ENCODE measurements at regions not wholly inside any gene's neighbourhood (a gene's known extent, or its start where the extent isn't known, plus 50 kb on each side); places are given as distances from the start of the nearest gene placed in this dataset.

- Histone ChIP-seq H2BK120ac (replicated peaks; ENCODE audit: low read depth, low read length) (no peak overlapping the region), H3K23me2 (ENCODE audit: low read depth, low read length) (no peaks in the 10 kb centered on the region), H3K79me2 (ENCODE audit: control insufficient read depth in 1 of 2, insufficient read depth in 2 of 2, low read length in 2 of 2) (no peaks in the 10 kb centered on the region), H4K91ac (replicated peaks; ENCODE audit: insufficient read length, low read length) (no peak overlapping the region), H3K4me2 (ENCODE audit: insufficient read depth in 1 of 2, low read depth in 2 of 2, low read length in 2 of 2) (no peak overlapping the region), H3K14ac (ENCODE audit: insufficient read length) (no peak overlapping the region), H3K18ac (ENCODE audit: extremely low read depth, low read length) (no peak overlapping the region), H3K4me3 (ENCODE audit: extremely low read depth in 1 of 4, insufficient read depth in 2 of 4, low read depth in 3 of 4, low read length in 4 of 4) (no peak overlapping the region), H3K9me3 (ENCODE audit: insufficient read depth in 2 of 2, low read depth in 1 of 2, low read length in 1 of 2) (no peaks in the 10 kb centered on the region), H3K27ac (ENCODE audit: low read depth, low read length) (no peak overlapping the region), H2BK12ac (ENCODE audit: low read depth, low read length) (no peak overlapping the region), H2AFZ (ENCODE audit: low read length) (no peak overlapping the region), H3K23ac (ENCODE audit: insufficient read length) (no peak overlapping the region), H2BK20ac (ENCODE audit: low read length) (no peak overlapping the region), H3K36me3 (ENCODE audit: control insufficient read depth in 2 of 4, insufficient read depth in 4 of 4, low read length in 3 of 4) (no peaks in the 10 kb centered on the region), H3K56ac (replicated peaks; ENCODE audit: insufficient read length, low read depth, low read length) (no peak overlapping the region), H3K27me3 (replicated peaks in 1 of 4; ENCODE audit: control insufficient read depth in 3 of 4, extremely low read depth in 1 of 4, insufficient read depth in 3 of 4, low read length in 3 of 4) (no peaks in the 10 kb centered on the region), H2BK15ac (ENCODE audit: low read length) (no peak overlapping the region), H4K5ac (ENCODE audit: insufficient read length, low read depth, low read length) (no peak overlapping the region), H2AK5ac (ENCODE audit: low read depth, low read length) (no peak overlapping the region), H3K9ac (replicated peaks in 1 of 4; ENCODE audit: extremely low read depth in 1 of 4, low read depth in 3 of 4, low read length in 3 of 4) (no peak overlapping the region), H3K79me1 (ENCODE audit: low read depth, low read length) (no peaks in the 10 kb centered on the region), H3K4me1 (replicated peaks in 1 of 4; ENCODE audit: control insufficient read depth in 3 of 4, insufficient read depth in 4 of 4, low read length in 3 of 4) (no peaks in the 10 kb centered on the region), H3K4ac (replicated peaks; ENCODE audit: insufficient read length, low read depth, low read length) (no peak overlapping the region), H4K20me1 (replicated peaks in 1 of 2; ENCODE audit: control insufficient read depth in 1 of 2, insufficient read depth in 2 of 2, low read length in 2 of 2) (no peaks in the 10 kb centered on the region), H2BK5ac (ENCODE audit: low read depth, low read length) (no peak overlapping the region), H4K8ac (ENCODE audit: extremely low read depth, insufficient read depth, low read length) (no peak overlapping the region)
- ChIA-PET POLR2A (ENCODE audit: partially characterized antibody) (no interaction called here), CTCF (ENCODE audit: partially characterized antibody) (interaction anchor here (1.1 kb wide), 1 partner anchor 209 kb away, joined by 3 read pairs; no protein-coding TSS in a partner anchor)
- 96% methylated on average over 4 of the region's 4 CpGs; no CpG with 5 or more reads in 1 of the 2 experiments for WGBS, 2 experiments (ENCODE audit: extremely low coverage in 1 of 2, insufficient coverage in 1 of 2, insufficient read length in 1 of 2, insufficient replicate concordance in 2 of 2, low coverage in 1 of 2, low lambda C conversion rate in 2 of 2, missing lambda C conversion rate in 1 of 2)
- DNase-seq (ENCODE audit: low read depth in 1 of 2, low spot score in 2 of 2): no peak
- FAIRE-seq: no peak
Measured at GRCh38 chr3:94778814-94779494, 716.1 kb downstream of the NSUN3 start.

Measured in H1 (cell line).